ENCODE measurements at regions not wholly inside any gene's neighbourhood (a gene's known extent, or its start where the extent isn't known, plus 50 kb on each side); places are given as distances from the start of the nearest gene placed in this dataset.

- no peak overlapping the region for H3K9ac ChIP-seq (ENCODE audit: low read length)
- no peak overlapping the region for H3K4me3 ChIP-seq (ENCODE audit: low read length)
- no peak overlapping the region for H3K27ac ChIP-seq (ENCODE audit: low read length)
- H3K36me3 ChIP-seq (ENCODE audit: control insufficient read depth, low read depth, low read length) = no peaks in the 10 kb centered on the region
- no peaks in the 10 kb centered on the region for H3K4me1 ChIP-seq (ENCODE audit: control insufficient read depth, low read depth, low read length)
- no peaks in the 10 kb centered on the region for H3K9me3 ChIP-seq (ENCODE audit: control insufficient read depth, low read depth, low read length)
- H3K27me3 ChIP-seq (ENCODE audit: control insufficient read depth, insufficient read depth, low read length) = no peaks in the 10 kb centered on the region
These were observed 82.7 kb upstream of the RFC3 start for GRCh38 chr13:33735276-33735675.

GRCh38 chr13:33739254-33739653, 78.7 kb upstream of the RFC3 start:
- no peak overlapping the region for H3K27ac ChIP-seq (ENCODE audit: low read length)
- no peak overlapping the region for H3K9ac ChIP-seq (ENCODE audit: low read length)

GRCh38 chr13:33740134-33740538, 77.8 kb upstream of the RFC3 start:
- Histone ChIP-seq H3K27ac (ENCODE audit: low read length) (no peak overlapping the region), H3K4me3 (ENCODE audit: low read length) (no peak overlapping the region), H3K36me3 (ENCODE audit: control insufficient read depth, low read depth, low read length) (no peaks in the 10 kb centered on the region), H3K9me3 (ENCODE audit: control insufficient read depth, low read depth, low read length) (no peaks in the 10 kb centered on the region), H3K4me1 (ENCODE audit: control insufficient read depth, low read depth, low read length) (no peaks in the 10 kb centered on the region), H3K27me3 (ENCODE audit: control insufficient read depth, insufficient read depth, low read length) (no peaks in the 10 kb centered on the region), H3K9ac (ENCODE audit: low read length) (no peak overlapping the region)

More at GRCh38 chr13:33739254-33739653, 78.7 kb upstream of the RFC3 start:
- H3K27me3 ChIP-seq (ENCODE audit: control insufficient read depth, insufficient read depth, low read length) = no peaks in the 10 kb centered on the region
- H3K4me1 ChIP-seq (ENCODE audit: control insufficient read depth, low read depth, low read length) = no peaks in the 10 kb centered on the region
- no peaks in the 10 kb centered on the region for H3K36me3 ChIP-seq (ENCODE audit: control insufficient read depth, low read depth, low read length)
- no peaks in the 10 kb centered on the region for H3K9me3 ChIP-seq (ENCODE audit: control insufficient read depth, low read depth, low read length)
- H3K4me3 ChIP-seq (ENCODE audit: low read length) = no peak overlapping the region

- Histone ChIP-seq H3K9ac (ENCODE audit: low read length) (no peak overlapping the region), H3K36me3 (ENCODE audit: control insufficient read depth, low read depth, low read length) (no peaks in the 10 kb centered on the region), H3K9me3 (ENCODE audit: control insufficient read depth, low read depth, low read length) (no peaks in the 10 kb centered on the region), H3K4me1 (ENCODE audit: control insufficient read depth, low read depth, low read length) (no peaks in the 10 kb centered on the region), H3K27me3 (ENCODE audit: control insufficient read depth, insufficient read depth, low read length) (no peaks in the 10 kb centered on the region), H3K27ac (ENCODE audit: low read length) (no peak overlapping the region), H3K4me3 (ENCODE audit: low read length) (no peak overlapping the region)
These were observed 75.6 kb upstream of the RFC3 start for GRCh38 chr13:33742321-33742720.

GRCh38 chr13:33743438-33744368, 74.2 kb upstream of the RFC3 start:
- Histone ChIP-seq H3K36me3 (ENCODE audit: control insufficient read depth, low read depth, low read length) (no peaks in the 10 kb centered on the region), H3K9ac (ENCODE audit: low read length) (no peak overlapping the region), H3K27ac (ENCODE audit: low read length) (no peak overlapping the region), H3K4me1 (ENCODE audit: control insufficient read depth, low read depth, low read length) (no peaks in the 10 kb centered on the region), H3K4me3 (ENCODE audit: low read length) (no peak overlapping the region), H3K9me3 (ENCODE audit: control insufficient read depth, low read depth, low read length) (no peaks in the 10 kb centered on the region), H3K27me3 (ENCODE audit: control insufficient read depth, insufficient read depth, low read length) (no peaks in the 10 kb centered on the region)

- Histone ChIP-seq H3K9me3 (ENCODE audit: control insufficient read depth, low read depth, low read length) (no peaks in the 10 kb centered on the region), H3K36me3 (ENCODE audit: control insufficient read depth, low read depth, low read length) (no peaks in the 10 kb centered on the region), H3K27me3 (ENCODE audit: control insufficient read depth, insufficient read depth, low read length) (no peaks in the 10 kb centered on the region), H3K27ac (ENCODE audit: low read length) (no peak overlapping the region), H3K4me3 (ENCODE audit: low read length) (no peak overlapping the region), H3K4me1 (ENCODE audit: control insufficient read depth, low read depth, low read length) (no peaks in the 10 kb centered on the region), H3K9ac (ENCODE audit: low read length) (no peak overlapping the region)
These were observed 73.2 kb upstream of the RFC3 start for GRCh38 chr13:33744589-33745369.

- Histone ChIP-seq H3K27me3 (ENCODE audit: control insufficient read depth, insufficient read depth, low read length) (no peaks in the 10 kb centered on the region), H3K9me3 (ENCODE audit: control insufficient read depth, low read depth, low read length) (no peaks in the 10 kb centered on the region), H3K4me3 (ENCODE audit: low read length) (no peak overlapping the region), H3K9ac (ENCODE audit: low read length) (no peak overlapping the region), H3K27ac (ENCODE audit: low read length) (no peak overlapping the region), H3K4me1 (ENCODE audit: control insufficient read depth, low read depth, low read length) (no peaks in the 10 kb centered on the region), H3K36me3 (ENCODE audit: control insufficient read depth, low read depth, low read length) (no peaks in the 10 kb centered on the region)
These were observed 72.3 kb upstream of the RFC3 start for GRCh38 chr13:33745370-33746324.

GRCh38 chr13:33746867-33747266, 71.1 kb upstream of the RFC3 start:
- Histone ChIP-seq H3K4me3 (ENCODE audit: low read length) (no peak overlapping the region), H3K27me3 (ENCODE audit: control insufficient read depth, insufficient read depth, low read length) (no peaks in the 10 kb centered on the region), H3K36me3 (ENCODE audit: control insufficient read depth, low read depth, low read length) (no peaks in the 10 kb centered on the region), H3K27ac (ENCODE audit: low read length) (no peak overlapping the region), H3K9me3 (ENCODE audit: control insufficient read depth, low read depth, low read length) (no peaks in the 10 kb centered on the region), H3K9ac (ENCODE audit: low read length) (no peak overlapping the region), H3K4me1 (ENCODE audit: control insufficient read depth, low read depth, low read length) (no peaks in the 10 kb centered on the region)

- Histone ChIP-seq H3K36me3 (ENCODE audit: control insufficient read depth, low read depth, low read length) (no peaks in the 10 kb centered on the region), H3K9me3 (ENCODE audit: control insufficient read depth, low read depth, low read length) (no peaks in the 10 kb centered on the region), H3K4me3 (ENCODE audit: low read length) (no peak overlapping the region), H3K4me1 (ENCODE audit: control insufficient read depth, low read depth, low read length) (no peaks in the 10 kb centered on the region), H3K9ac (ENCODE audit: low read length) (no peak overlapping the region), H3K27me3 (ENCODE audit: control insufficient read depth, insufficient read depth, low read length) (no peaks in the 10 kb centered on the region), H3K27ac (ENCODE audit: low read length) (no peak overlapping the region)
These were observed 66.8 kb upstream of the RFC3 start for GRCh38 chr13:33751151-33751550.

GRCh38 chr13:33752094-33752493, 65.9 kb upstream of the RFC3 start:
- Histone ChIP-seq H3K4me1 (ENCODE audit: control insufficient read depth, low read depth, low read length) (no peaks in the 10 kb centered on the region), H3K27ac (ENCODE audit: low read length) (no peak overlapping the region), H3K27me3 (ENCODE audit: control insufficient read depth, insufficient read depth, low read length) (no peaks in the 10 kb centered on the region), H3K9me3 (ENCODE audit: control insufficient read depth, low read depth, low read length) (no peaks in the 10 kb centered on the region), H3K9ac (ENCODE audit: low read length) (no peak overlapping the region), H3K4me3 (ENCODE audit: low read length) (no peak overlapping the region), H3K36me3 (ENCODE audit: control insufficient read depth, low read depth, low read length) (no peaks in the 10 kb centered on the region)

GRCh38 chr13:33752597-33752996, 65.4 kb upstream of the RFC3 start:
- H3K4me3 ChIP-seq (ENCODE audit: low read length) = no peak overlapping the region
- no peak overlapping the region for H3K9ac ChIP-seq (ENCODE audit: low read length)
- no peaks in the 10 kb centered on the region for H3K9me3 ChIP-seq (ENCODE audit: control insufficient read depth, low read depth, low read length)
- H3K27me3 ChIP-seq (ENCODE audit: control insufficient read depth, insufficient read depth, low read length) = no peaks in the 10 kb centered on the region
- no peaks in the 10 kb centered on the region for H3K4me1 ChIP-seq (ENCODE audit: control insufficient read depth, low read depth, low read length)
- H3K27ac ChIP-seq (ENCODE audit: low read length) = no peak overlapping the region
- H3K36me3 ChIP-seq (ENCODE audit: control insufficient read depth, low read depth, low read length) = no peaks in the 10 kb centered on the region

Measured in iPS-18a (cell line).